ENCODE measurements at regions not wholly inside any gene's neighbourhood (a gene's known extent, or its start where the extent isn't known, plus 50 kb on each side); places are given as distances from the start of the nearest gene placed in this dataset.

GRCh38 chr9:134515026-134515821 is 126.4 kb upstream of the COL5A1 start:
- H3K9me3 ChIP-seq (ENCODE audit: control insufficient read depth in 4 of 4, insufficient read depth in 3 of 4, low read length in 3 of 4), result no peaks in the 10 kb centered on the region
- ATAC-seq (ENCODE audit: insufficient read depth, low FRiP score), result no peak
- no peaks in the 10 kb centered on the region for H3K27me3 ChIP-seq (ENCODE audit: control insufficient read depth in 3 of 3, insufficient read depth in 3 of 3, low read length in 2 of 3)
- H3K4me1 ChIP-seq (ENCODE audit: control insufficient read depth in 5 of 5, insufficient read depth in 5 of 5, low read length in 5 of 5), result no peaks in the 10 kb centered on the region
- no peaks in the 10 kb centered on the region for H3K36me3 ChIP-seq (ENCODE audit: control insufficient read depth in 4 of 4, insufficient read depth in 4 of 4, low read length in 4 of 4)
- WGBS, 2 donors, result 65 to 72% methylated on average over 14 of the region's 14 CpGs
- no peak for DNase-seq
- H3K9ac ChIP-seq (ENCODE audit: insufficient read depth in 1 of 2, low read length in 2 of 2), result no peak overlapping the region
- no peak overlapping the region for H3K4me3 ChIP-seq
- H3K27ac ChIP-seq (ENCODE audit: low read depth in 1 of 2, low read length in 1 of 2), result no peak overlapping the region
- TF ChIP-seq CTCF (IDR thresholded peaks at IDR 0.05; ENCODE audit: control extremely low read depth, extremely low read depth), result no peak

- no peaks in the 10 kb centered on the region for H3K4me1 ChIP-seq (ENCODE audit: control insufficient read depth in 5 of 5, insufficient read depth in 5 of 5, low read length in 5 of 5)
- peaks cover 0 to 3% (median 0%) of the 10 kb centered on the region in 4 donors for H3K9me3 ChIP-seq (ENCODE audit: control insufficient read depth in 4 of 4, insufficient read depth in 3 of 4, low read length in 3 of 4)
- WGBS, 2 donors, result 74 to 79% methylated on average over 5 of the region's 5 CpGs
- no peak for ATAC-seq (ENCODE audit: insufficient read depth, low FRiP score)
- DNase-seq, result no peak
- no peak for TF ChIP-seq CTCF (IDR thresholded peaks at IDR 0.05; ENCODE audit: control extremely low read depth, extremely low read depth)
- H3K36me3 ChIP-seq (ENCODE audit: control insufficient read depth in 4 of 4, insufficient read depth in 4 of 4, low read length in 4 of 4), result no peaks in the 10 kb centered on the region
- no peak overlapping the region for H3K4me3 ChIP-seq
- no peak overlapping the region for H3K9ac ChIP-seq (ENCODE audit: insufficient read depth in 1 of 2, low read length in 2 of 2)
- no peak overlapping the region for H3K27ac ChIP-seq (ENCODE audit: low read depth in 1 of 2, low read length in 1 of 2)
- H3K27me3 ChIP-seq (ENCODE audit: control insufficient read depth in 3 of 3, insufficient read depth in 3 of 3, low read length in 2 of 3), result no peaks in the 10 kb centered on the region
These were observed 125.1 kb upstream of the COL5A1 start for GRCh38 chr9:134516464-134516863.

- H3K9me3 ChIP-seq (ENCODE audit: control insufficient read depth in 4 of 4, insufficient read depth in 3 of 4, low read length in 3 of 4), result peaks cover 0 to 3% (median 0%) of the 10 kb centered on the region in 4 donors
- no peak overlapping the region for H3K9ac ChIP-seq (ENCODE audit: insufficient read depth in 1 of 2, low read length in 2 of 2)
- no peaks in the 10 kb centered on the region for H3K27me3 ChIP-seq (ENCODE audit: control insufficient read depth in 3 of 3, insufficient read depth in 3 of 3, low read length in 2 of 3)
- H3K36me3 ChIP-seq (ENCODE audit: control insufficient read depth in 4 of 4, insufficient read depth in 4 of 4, low read length in 4 of 4), result no peaks in the 10 kb centered on the region
- ATAC-seq (ENCODE audit: insufficient read depth, low FRiP score), result no peak
- 89 to 93% methylated on average over 18 of the region's 18 CpGs for WGBS, 2 donors
- no peak overlapping the region for H3K27ac ChIP-seq (ENCODE audit: low read depth in 1 of 2, low read length in 1 of 2)
- H3K4me1 ChIP-seq (ENCODE audit: control insufficient read depth in 5 of 5, insufficient read depth in 5 of 5, low read length in 5 of 5), result no peaks in the 10 kb centered on the region
- H3K4me3 ChIP-seq, result no peak overlapping the region
- no peak for TF ChIP-seq CTCF (IDR thresholded peaks at IDR 0.05; ENCODE audit: control extremely low read depth, extremely low read depth)
- no peak for DNase-seq
These were observed 124.4 kb upstream of the COL5A1 start for GRCh38 chr9:134517069-134517680.
